Gastroesophageal sphincter (tissue), 4 donors: ENCODE measurements at regions not wholly inside any gene's neighbourhood (a gene's known extent, or its start where the extent isn't known, plus 50 kb on each side); places are given as distances from the start of the nearest gene placed in this dataset.
A peak's percentile ranks its signal among the peaks of the same experiment; 100 is the strongest.

Source experiments
- ATAC-seq: fragments of 150-250 bp; one replicate; pipeline ENCODE4 v1.9.1; 2016; ENCODE audit warnings: mild to moderate bottlenecking, moderate library complexity
- H3K27ac ChIP-seq, 4 donors: fragments of 200-600 bp; sonication (generic) in 3 of 4; 1 replicate in 3 of 4; 2 replicates in 1 of 4; pipeline ENCODE4 v1.5.1; 2016 to 2019
- H3K27me3 ChIP-seq: fragments of 200-600 bp; sonication (generic); one replicate; pipeline ENCODE4 v1.5.1; 2019
- H3K36me3 ChIP-seq, 2 donors: fragments of 200-600 bp; sonication (generic); one replicate each; pipeline ENCODE4 v1.5.1; 2019; ENCODE audit warnings: control low read depth in 1 of 2
- H3K4me1 ChIP-seq, 3 donors: fragments of 200-600 bp; sonication (generic); 1 replicate in 2 of 3; 2 replicates in 1 of 3; pipeline ENCODE4 v1.5.1; 2016 to 2019; ENCODE audit warnings: control low read depth in 2 of 3
- H3K4me3 ChIP-seq, 2 donors: fragments of 200-600 bp; sonication (generic); one replicate each; pipeline ENCODE4 v1.5.1; 2019; ENCODE audit warnings: mild to moderate bottlenecking in 1 of 2, moderate library complexity in 1 of 2
- H3K9me3 ChIP-seq, 3 donors: fragments of 200-600 bp; sonication (generic); one replicate each; pipeline ENCODE4 v1.5.1; 2017 to 2019; ENCODE audit warnings: control low read depth in 2 of 3
- EP300 ChIP-seq: sonication (generic); formaldehyde crosslinking; IDR thresholded peaks from one replicate; pipeline ENCODE4 v1.6.1; 2017; ENCODE audit warnings: antibody characterized with exemption, mild to moderate bottlenecking
- POLR2A ChIP-seq, 2 donors: fragments of 450-650 bp; IDR thresholded peaks; one replicate each; pipeline ENCODE4 v1.6.1; 2017; ENCODE audit warnings: antibody characterized with exemption in 2 of 2, mild to moderate bottlenecking in 2 of 2, moderate library complexity in 1 of 2
- POLR2AphosphoS5 ChIP-seq: sonication (generic); formaldehyde crosslinking; IDR thresholded peaks from one replicate; pipeline ENCODE4 v1.6.1; 2017; ENCODE audit warnings: antibody characterized with exemption
- WGBS, 2 donors: methylation state at CpG; one replicate each; pipeline ENCODE4 v1.1.5; 2018; ENCODE audit warnings: low coverage in 1 of 2; 5-methylcytosine and 5-hydroxymethylcytosine counted together
- TF ChIP-seq, protein P1 (sequence below), 4 experiments: fragments of 200-600 bp in 2 of 4; fragments of 450-650 bp in 2 of 4; sonication (generic) in 1 of 4; IDR thresholded peaks; one replicate each; pipeline ENCODE4 v1.5.1; 2017 to 2019; ENCODE audit warnings: antibody characterized with exemption in 4 of 4, mild to moderate bottlenecking in 2 of 4, moderate library complexity in 2 of 4

DNA sequence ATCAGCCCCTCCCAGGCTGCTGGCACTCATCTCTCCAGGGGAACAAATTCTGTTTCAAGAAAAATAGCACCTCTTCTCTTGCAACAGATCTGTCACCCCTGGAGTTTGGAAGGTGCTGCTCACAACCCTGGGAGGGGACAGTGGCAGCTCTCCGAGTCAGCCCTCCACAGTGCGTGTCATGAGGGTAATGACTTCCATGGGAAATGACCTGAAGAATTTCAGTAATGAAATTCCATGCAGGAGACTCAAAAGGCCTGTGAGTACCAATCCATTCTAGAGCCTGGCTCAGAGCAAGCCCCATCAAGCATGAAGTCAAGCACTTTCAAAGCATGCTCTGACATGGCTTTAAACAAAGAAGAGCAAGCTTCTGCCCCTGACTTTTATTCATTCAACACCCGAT, 276.3 kb upstream of the PARD3B start:
- ATAC-seq: no peak
- H3K36me3 ChIP-seq: no peaks in the 10 kb centered on the region
- no peaks in the 10 kb centered on the region for H3K9me3 ChIP-seq
- no peak overlapping the region for H3K27ac ChIP-seq
- no peaks in the 10 kb centered on the region for H3K27me3 ChIP-seq
- TF ChIP-seq POLR2A (IDR thresholded peaks at IDR 0.05) (no peak), POLR2AphosphoS5 (no peak), EP300 (no peak)
- 82 to 90% methylated on average over 1 to 2 of the region's 3 CpGs for WGBS, 2 donors
- peaks cover 0 to 5% (median 0%) of the 10 kb centered on the region in 3 donors for H3K4me1 ChIP-seq
- H3K4me3 ChIP-seq: no peak overlapping the region

DNA sequence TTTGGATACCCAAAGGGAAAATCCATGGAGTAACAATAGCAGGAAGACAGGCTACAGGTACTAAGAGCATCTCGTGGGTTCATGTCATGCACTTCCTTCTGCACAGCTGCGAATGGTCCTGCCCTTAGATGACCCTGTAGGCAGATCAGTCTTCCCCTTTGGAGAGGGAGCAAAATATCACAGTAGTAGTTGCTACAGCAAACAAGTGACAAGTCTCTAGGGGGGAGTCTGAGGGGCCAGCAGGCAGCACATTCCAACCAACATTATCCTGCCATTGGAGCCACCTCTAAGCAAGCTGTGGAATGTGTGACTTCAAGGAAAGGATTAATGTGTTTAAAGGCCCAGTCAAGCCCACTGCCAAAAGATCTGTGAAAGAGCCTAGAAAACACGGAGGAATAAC, 273.2 kb upstream of the PARD3B start:
- H3K27ac ChIP-seq: no peak overlapping the region
- no peak for TF ChIP-seq POLR2A (IDR thresholded peaks at IDR 0.05)
- TF ChIP-seq POLR2AphosphoS5: no peak
- TF ChIP-seq EP300: no peak
- TF ChIP-seq, protein P1, sequence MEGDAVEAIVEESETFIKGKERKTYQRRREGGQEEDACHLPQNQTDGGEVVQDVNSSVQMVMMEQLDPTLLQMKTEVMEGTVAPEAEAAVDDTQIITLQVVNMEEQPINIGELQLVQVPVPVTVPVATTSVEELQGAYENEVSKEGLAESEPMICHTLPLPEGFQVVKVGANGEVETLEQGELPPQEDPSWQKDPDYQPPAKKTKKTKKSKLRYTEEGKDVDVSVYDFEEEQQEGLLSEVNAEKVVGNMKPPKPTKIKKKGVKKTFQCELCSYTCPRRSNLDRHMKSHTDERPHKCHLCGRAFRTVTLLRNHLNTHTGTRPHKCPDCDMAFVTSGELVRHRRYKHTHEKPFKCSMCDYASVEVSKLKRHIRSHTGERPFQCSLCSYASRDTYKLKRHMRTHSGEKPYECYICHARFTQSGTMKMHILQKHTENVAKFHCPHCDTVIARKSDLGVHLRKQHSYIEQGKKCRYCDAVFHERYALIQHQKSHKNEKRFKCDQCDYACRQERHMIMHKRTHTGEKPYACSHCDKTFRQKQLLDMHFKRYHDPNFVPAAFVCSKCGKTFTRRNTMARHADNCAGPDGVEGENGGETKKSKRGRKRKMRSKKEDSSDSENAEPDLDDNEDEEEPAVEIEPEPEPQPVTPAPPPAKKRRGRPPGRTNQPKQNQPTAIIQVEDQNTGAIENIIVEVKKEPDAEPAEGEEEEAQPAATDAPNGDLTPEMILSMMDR (IDR thresholded peaks at IDR 0.05): no peak
- H3K9me3 ChIP-seq: no peaks in the 10 kb centered on the region
- no peaks in the 10 kb centered on the region for H3K27me3 ChIP-seq
- WGBS, 2 donors: 51 to 61% methylated on average over 3 of the region's 3 CpGs
- peaks cover 0 to 5% (median 0%) of the 10 kb centered on the region in 3 donors for H3K4me1 ChIP-seq
- H3K36me3 ChIP-seq: no peaks in the 10 kb centered on the region
- H3K4me3 ChIP-seq: no peak overlapping the region
- ATAC-seq: peak; percentile 48

DNA sequence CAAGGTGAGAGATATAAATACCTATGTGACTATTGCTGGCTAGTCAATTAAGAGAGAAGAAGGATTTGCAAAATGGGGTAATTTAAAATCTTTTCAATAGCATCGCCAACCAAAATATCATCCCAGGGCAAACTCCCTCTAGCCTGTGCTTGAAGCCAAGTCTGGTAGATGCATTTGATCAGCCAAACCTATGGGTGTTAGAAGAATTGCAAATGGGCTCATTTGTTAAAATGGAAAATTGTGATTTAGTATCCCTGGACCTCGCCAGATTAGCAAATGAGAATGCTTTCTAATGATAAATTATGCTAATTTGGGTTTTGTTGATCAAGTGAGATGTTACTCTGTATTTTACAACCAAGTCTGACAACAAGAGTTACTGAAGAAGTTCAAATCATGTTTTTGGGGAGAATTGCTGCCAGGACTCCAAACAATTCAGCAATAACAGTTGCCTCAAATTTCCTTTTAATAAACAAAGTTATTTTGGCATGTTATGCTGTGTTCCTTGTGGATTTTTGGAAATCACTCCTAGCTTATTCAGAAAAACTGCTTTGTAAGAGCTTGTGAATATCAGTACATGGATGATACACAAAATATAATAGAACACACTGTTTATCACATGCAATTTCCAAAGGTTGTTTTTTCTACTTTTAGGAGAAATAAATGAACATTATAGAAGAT, 272.5 kb upstream of the PARD3B start:
- 78 to 84% methylated on average over 2 of the region's 2 CpGs for WGBS, 2 donors
- Histone ChIP-seq H3K9me3 (no peaks in the 10 kb centered on the region), H3K36me3 (no peaks in the 10 kb centered on the region), H3K4me1 (peaks cover 0 to 5% (median 0%) of the 10 kb centered on the region in 3 donors), H3K27ac (peak overlapping the region in 1 of 4 donors; percentile 19), H3K27me3 (no peaks in the 10 kb centered on the region), H3K4me3 (no peak overlapping the region)
- peak; percentile 44 for ATAC-seq
- TF ChIP-seq POLR2A (IDR thresholded peaks at IDR 0.05): no peak
- TF ChIP-seq EP300: no peak
- TF ChIP-seq, protein P1 (IDR thresholded peaks at IDR 0.05): no peak
- no peak for TF ChIP-seq POLR2AphosphoS5

DNA sequence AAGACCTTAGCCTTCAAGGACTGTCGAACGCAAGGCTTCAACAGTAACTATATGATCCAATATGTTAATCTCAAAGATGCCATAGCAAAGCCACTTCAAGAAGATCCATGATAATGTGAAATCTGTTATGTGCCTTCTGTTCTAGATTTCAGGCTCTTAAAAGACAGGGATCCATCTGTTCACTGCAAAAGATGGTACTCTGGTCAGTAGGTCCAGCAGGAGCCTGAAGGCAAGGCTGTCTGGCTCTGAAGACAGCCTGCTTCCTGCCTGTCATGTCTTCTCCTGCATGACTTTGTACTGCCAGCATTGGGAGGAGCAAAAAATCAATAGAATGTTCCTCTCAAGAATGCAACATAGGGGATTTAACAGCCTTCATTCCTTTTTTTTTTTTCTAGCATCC, 270.8 kb upstream of the PARD3B start:
- ATAC-seq: no peak
- Histone ChIP-seq H3K27me3 (no peaks in the 10 kb centered on the region), H3K4me3 (no peak overlapping the region), H3K9me3 (no peaks in the 10 kb centered on the region), H3K27ac (no peak overlapping the region), H3K36me3 (no peaks in the 10 kb centered on the region), H3K4me1 (peaks cover 0 to 5% (median 0%) of the 10 kb centered on the region in 3 donors)
- TF ChIP-seq, protein P1 (IDR thresholded peaks at IDR 0.05): no peak
- TF ChIP-seq POLR2A (IDR thresholded peaks at IDR 0.05) (no peak), POLR2AphosphoS5 (no peak), EP300 (no peak)
- 95 to 100% methylated on average over 2 of the region's 2 CpGs for WGBS, 2 donors

DNA sequence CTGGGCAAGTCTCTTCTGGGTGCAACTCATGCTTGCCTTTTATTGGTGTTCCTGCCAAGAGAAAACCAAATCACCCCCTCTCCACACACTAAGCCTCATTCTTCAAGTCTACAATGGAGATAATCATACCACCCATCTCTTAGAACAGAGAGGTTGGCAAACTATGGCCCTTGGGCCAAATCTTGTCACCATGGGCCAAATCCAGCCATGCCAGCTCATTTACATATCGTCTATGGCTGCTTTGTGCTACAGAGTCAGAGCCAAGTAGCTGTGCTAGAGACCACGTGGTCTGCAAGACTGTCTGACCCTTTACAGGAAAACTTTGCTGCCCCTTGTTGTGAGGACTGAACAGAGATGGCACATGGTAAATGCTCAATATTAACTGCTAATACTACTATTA, 270.3 kb upstream of the PARD3B start:
- Histone ChIP-seq H3K4me3 (no peak overlapping the region), H3K9me3 (no peaks in the 10 kb centered on the region), H3K27me3 (no peaks in the 10 kb centered on the region), H3K27ac (no peak overlapping the region), H3K4me1 (peaks cover 0 to 5% (median 0%) of the 10 kb centered on the region in 3 donors), H3K36me3 (no peaks in the 10 kb centered on the region)
- no peak for TF ChIP-seq POLR2AphosphoS5
- TF ChIP-seq POLR2A (IDR thresholded peaks at IDR 0.05): no peak
- no peak for TF ChIP-seq EP300
- TF ChIP-seq, protein P1 (IDR thresholded peaks at IDR 0.05): no peak
- no peak for ATAC-seq
- 93 to 100% methylated on average over 1 to 2 of the region's 2 CpGs for WGBS, 2 donors
